ENCODE measurements at regions not wholly inside any gene's neighbourhood (a gene's known extent, or its start where the extent isn't known, plus 50 kb on each side); places are given as distances from the start of the nearest gene placed in this dataset.
"Not testable (repeated sequence)": the region's sequence is repeated elsewhere in the genome, so short reads cannot be mapped to it uniquely, and the experiment has no call there.

DNA sequence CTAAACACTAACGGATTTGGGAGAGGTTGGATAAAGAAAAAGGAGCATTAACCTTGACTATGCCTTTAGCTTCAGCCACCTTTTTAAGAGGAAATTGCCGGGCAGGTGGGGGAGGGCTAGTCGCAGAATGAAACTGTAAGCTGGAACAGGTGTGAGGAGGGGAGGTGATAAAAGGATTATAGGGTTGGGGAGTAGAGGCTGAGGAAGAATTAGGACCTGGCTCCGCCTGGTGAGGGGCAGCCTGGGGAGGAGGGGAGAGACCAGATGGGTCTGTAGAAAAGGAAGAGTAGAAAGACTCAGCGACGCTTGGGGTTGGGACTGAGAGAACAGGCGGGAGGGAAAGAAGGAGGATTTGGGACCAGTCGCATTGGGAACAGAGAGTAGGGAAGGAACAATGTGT lies 376.4 kb upstream of the MEX3C start:
- TF ChIP-seq CTCF, POLR2A (IDR thresholded peaks at IDR 0.05): not testable (repeated sequence)

All from body of pancreas (tissue), 4 donors.